ENCODE measurements at regions not wholly inside any gene's neighbourhood (a gene's known extent, or its start where the extent isn't known, plus 50 kb on each side); places are given as distances from the start of the nearest gene placed in this dataset.

DNA sequence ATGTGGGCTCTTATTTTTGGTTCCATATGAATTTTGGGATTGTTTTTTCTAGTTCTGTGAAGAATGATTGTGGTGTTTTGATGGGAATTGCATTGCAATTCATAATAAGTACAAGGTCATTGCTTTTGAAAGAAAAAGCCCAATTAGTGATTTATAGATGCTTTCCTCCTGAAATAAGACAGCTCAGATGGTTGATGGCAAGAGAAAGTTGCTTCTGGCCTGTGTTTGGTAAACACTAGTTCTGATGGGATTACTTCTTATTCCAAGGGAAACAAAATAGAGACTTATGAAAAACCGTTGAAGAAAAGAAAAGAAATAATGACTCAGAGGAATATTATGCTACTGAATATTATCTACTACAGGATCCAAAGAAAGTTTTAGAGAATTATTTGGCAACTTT lies 144.9 kb downstream of the SPANXA1 start:
- no peak for DNase-seq
- Histone ChIP-seq H3K27ac (no peak overlapping the region), H3K4me3 (no peak overlapping the region), H3K36me3 (no peaks in the 10 kb centered on the region), H3K4me1 (no peaks in the 10 kb centered on the region), H3K9me3 (no peaks in the 10 kb centered on the region), H3K27me3 (no peaks in the 10 kb centered on the region)
- TF ChIP-seq POLR2A (IDR thresholded peaks at IDR 0.05) = no peak
- TF ChIP-seq, protein P1, sequence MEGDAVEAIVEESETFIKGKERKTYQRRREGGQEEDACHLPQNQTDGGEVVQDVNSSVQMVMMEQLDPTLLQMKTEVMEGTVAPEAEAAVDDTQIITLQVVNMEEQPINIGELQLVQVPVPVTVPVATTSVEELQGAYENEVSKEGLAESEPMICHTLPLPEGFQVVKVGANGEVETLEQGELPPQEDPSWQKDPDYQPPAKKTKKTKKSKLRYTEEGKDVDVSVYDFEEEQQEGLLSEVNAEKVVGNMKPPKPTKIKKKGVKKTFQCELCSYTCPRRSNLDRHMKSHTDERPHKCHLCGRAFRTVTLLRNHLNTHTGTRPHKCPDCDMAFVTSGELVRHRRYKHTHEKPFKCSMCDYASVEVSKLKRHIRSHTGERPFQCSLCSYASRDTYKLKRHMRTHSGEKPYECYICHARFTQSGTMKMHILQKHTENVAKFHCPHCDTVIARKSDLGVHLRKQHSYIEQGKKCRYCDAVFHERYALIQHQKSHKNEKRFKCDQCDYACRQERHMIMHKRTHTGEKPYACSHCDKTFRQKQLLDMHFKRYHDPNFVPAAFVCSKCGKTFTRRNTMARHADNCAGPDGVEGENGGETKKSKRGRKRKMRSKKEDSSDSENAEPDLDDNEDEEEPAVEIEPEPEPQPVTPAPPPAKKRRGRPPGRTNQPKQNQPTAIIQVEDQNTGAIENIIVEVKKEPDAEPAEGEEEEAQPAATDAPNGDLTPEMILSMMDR (IDR thresholded peaks at IDR 0.05) = no peak
- intact Hi-C loops (cut with DNase I) = no loop called here
- WGBS, 2 donors = 30 to 47% methylated on average over 1 of the region's 1 CpG

GRCh38 chrX:141415889-141416288 lies 168.6 kb downstream of the SPANXA1 start:
- WGBS, 2 donors = 28 to 50% methylated on average over 1 of the region's 1 CpG
- TF ChIP-seq POLR2A (IDR thresholded peaks at IDR 0.05) = no peak
- TF ChIP-seq, protein P1 (IDR thresholded peaks at IDR 0.05) = no peak
- intact Hi-C loops (cut with DNase I) = no loop called here

DNA sequence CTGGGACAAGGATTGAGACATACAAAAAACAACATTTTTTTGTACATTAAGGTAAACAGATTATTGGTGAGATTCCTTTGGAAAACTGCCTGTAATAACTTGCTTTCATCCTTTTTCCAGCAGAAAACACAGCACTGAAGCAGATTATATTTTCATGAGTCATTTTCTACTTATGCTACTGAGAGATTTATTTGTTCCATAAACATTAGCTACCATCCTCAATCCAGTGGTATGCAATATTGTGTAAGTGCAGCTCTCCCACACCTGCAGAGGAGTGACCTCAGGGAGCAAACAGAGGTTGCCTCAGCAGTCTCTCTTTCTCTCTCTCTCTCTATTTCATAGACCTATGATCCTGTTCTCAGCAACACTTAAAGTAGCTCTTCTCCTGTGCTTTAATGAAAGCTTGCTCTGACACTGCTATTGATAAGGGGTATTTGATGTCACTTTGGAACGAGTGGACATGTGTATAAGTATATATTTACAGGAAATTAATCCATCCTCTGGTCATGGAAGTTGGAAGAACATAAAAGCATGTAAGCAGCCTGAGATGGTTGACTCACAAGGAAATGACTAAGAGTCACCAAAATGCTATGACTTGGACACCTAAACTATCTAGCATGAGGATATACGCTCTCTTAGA lies 163.7 kb upstream of the SPANXC start:
- intact Hi-C loops (cut with DNase I) = no loop called here
- no peak for TF ChIP-seq POLR2A (IDR thresholded peaks at IDR 0.05)
- TF ChIP-seq, protein P1 (IDR thresholded peaks at IDR 0.05) = no peak
- 43 to 67% methylated on average over 2 of the region's 2 CpGs for WGBS, 2 donors
- H3K36me3 ChIP-seq = no peaks in the 10 kb centered on the region
- no peaks in the 10 kb centered on the region for H3K9me3 ChIP-seq
- H3K4me3 ChIP-seq = no peak overlapping the region
- no peaks in the 10 kb centered on the region for H3K27me3 ChIP-seq
- no peak for DNase-seq
- no peak overlapping the region for H3K27ac ChIP-seq
- no peaks in the 10 kb centered on the region for H3K4me1 ChIP-seq

More at GRCh38 chrX:141415889-141416288, 168.6 kb downstream of the SPANXA1 start:
- H3K9me3 ChIP-seq = no peaks in the 10 kb centered on the region
- no peak overlapping the region for H3K4me3 ChIP-seq
- no peaks in the 10 kb centered on the region for H3K27me3 ChIP-seq
- no peaks in the 10 kb centered on the region for H3K4me1 ChIP-seq
- DNase-seq = no peak
- H3K36me3 ChIP-seq = no peaks in the 10 kb centered on the region
- H3K27ac ChIP-seq = no peak overlapping the region

- TF ChIP-seq POLR2A (IDR thresholded peaks at IDR 0.05) = no peak
- TF ChIP-seq, protein P1 (IDR thresholded peaks at IDR 0.05) = no peak
- H3K4me1 ChIP-seq = no peaks in the 10 kb centered on the region
- H3K27me3 ChIP-seq = no peaks in the 10 kb centered on the region
- H3K9me3 ChIP-seq = no peaks in the 10 kb centered on the region
- H3K36me3 ChIP-seq = no peaks in the 10 kb centered on the region
- DNase-seq = no peak
- H3K4me3 ChIP-seq = no peak overlapping the region
- H3K27ac ChIP-seq = no peak overlapping the region
- WGBS, 2 donors = 62 to 92% methylated on average over 1 of the region's 1 CpG
- intact Hi-C loops (cut with DNase I) = no loop called here
Observed at GRCh38 chrX:141405486-141405852, 163.2 kb upstream of the SPANXC start.

GRCh38 chrX:141402897-141403610 lies 160.7 kb upstream of the SPANXC start:
- no peak overlapping the region for H3K4me3 ChIP-seq
- TF ChIP-seq, protein P1 (IDR thresholded peaks at IDR 0.05) = no peak
- intact Hi-C loops (cut with DNase I) = no loop called here
- 34% methylated on average over 4 of the region's 7 CpGs; no CpG with 5 or more reads in 1 of the 2 donors for WGBS, 2 donors
- H3K9me3 ChIP-seq = no peaks in the 10 kb centered on the region
- H3K27ac ChIP-seq = no peak overlapping the region
- DNase-seq = no peak
- H3K36me3 ChIP-seq = no peaks in the 10 kb centered on the region
- no peaks in the 10 kb centered on the region for H3K4me1 ChIP-seq
- H3K27me3 ChIP-seq = no peaks in the 10 kb centered on the region

Measured in esophagus squamous epithelium (tissue), 5 donors.